GM06990 (cell line): ENCODE measurements at regions not wholly inside any gene's neighbourhood (a gene's known extent, or its start where the extent isn't known, plus 50 kb on each side); places are given as distances from the start of the nearest gene placed in this dataset.
"Not testable (repeated sequence)": the region's sequence is repeated elsewhere in the genome, so short reads cannot be mapped to it uniquely, and the experiment has no call there.

Experiments
- DNase-seq: peaks from one replicate; pipeline ENCODE4 v3.0.0-alpha.2; 2011; ENCODE audit not compliant: insufficient read length; ENCODE audit errors: extremely low read depth
- H3K27me3 ChIP-seq: replicated peaks from 2 replicates; pipeline ENCODE4 v1.6.0; 2011; ENCODE audit warnings: low read length; ENCODE audit not compliant: control insufficient read depth, insufficient read depth
- H3K36me3 ChIP-seq: 2 replicates; pipeline ENCODE4 v1.5.1; 2011; ENCODE audit warnings: low read length; ENCODE audit not compliant: control insufficient read depth, insufficient read depth
- H3K4me3 ChIP-seq: replicated peaks from 2 replicates; pipeline ENCODE4 v1.5.1; 2011; ENCODE audit warnings: low read depth, mild to moderate bottlenecking, control low read depth, low read length
- CTCF ChIP-seq: IDR thresholded peaks from 2 replicates; pipeline ENCODE4 v1.5.1; 2011; ENCODE audit warnings: low read length, control low read depth, mild to moderate bottlenecking, inconsistent platforms; ENCODE audit not compliant: insufficient read depth, poor library complexity, severe bottlenecking

- TF ChIP-seq CTCF, result no peak
- no peak for DNase-seq
- Histone ChIP-seq H3K36me3 (no peaks in the 10 kb centered on the region), H3K27me3 (peaks cover 1% of the 10 kb centered on the region; the same call in 1 of the 2 replicates), H3K4me3 (no peak overlapping the region)
Measured at GRCh38 chr4:82276332-82276640, 97.5 kb downstream of the HNRNPD start.

GRCh38 chr4:82275431-82276331, 98.1 kb downstream of the HNRNPD start:
- H3K36me3 ChIP-seq, result no peaks in the 10 kb centered on the region
- DNase-seq, result no peak
- peak; percentile 29 for TF ChIP-seq CTCF
- peaks cover 1% of the 10 kb centered on the region; the same call in 1 of the 2 replicates for H3K27me3 ChIP-seq
- no peak overlapping the region for H3K4me3 ChIP-seq

- not testable (repeated sequence) for H3K36me3 ChIP-seq, DNase-seq, H3K27me3 ChIP-seq, H3K4me3 ChIP-seq
Measured at GRCh38 chr4:82274700-82275099, 99.1 kb downstream of the HNRNPD start.

- H3K27me3 ChIP-seq, DNase-seq, H3K4me3 ChIP-seq, H3K36me3 ChIP-seq: not testable (repeated sequence)
Measured at GRCh38 chr4:82272523-82272922, 101.3 kb downstream of the HNRNPD start.

- H3K4me3 ChIP-seq, H3K36me3 ChIP-seq, DNase-seq, H3K27me3 ChIP-seq: not testable (repeated sequence)
Measured at GRCh38 chr4:82271915-82272480, 101.8 kb downstream of the HNRNPD start.

GRCh38 chr4:82268826-82269193, 105.0 kb downstream of the HNRNPD start:
- no peak for DNase-seq
- no peak for TF ChIP-seq CTCF
- Histone ChIP-seq H3K36me3 (no peaks in the 10 kb centered on the region), H3K27me3 (no peaks in the 10 kb centered on the region; the same call in 1 of the 2 replicates), H3K4me3 (no peak overlapping the region)

- peak; percentile 82 for TF ChIP-seq CTCF
- Histone ChIP-seq H3K27me3 (no peaks in the 10 kb centered on the region; the same call in 1 of the 2 replicates), H3K4me3 (no peak overlapping the region), H3K36me3 (no peaks in the 10 kb centered on the region)
- DNase-seq, result no peak
Measured at GRCh38 chr4:82268050-82268825, 105.6 kb downstream of the HNRNPD start.
